C4-2B (cell line): ENCODE measurements at regions not wholly inside any gene's neighbourhood (a gene's known extent, or its start where the extent isn't known, plus 50 kb on each side); places are given as distances from the start of the nearest gene placed in this dataset.

Experiments used
- ZFX ChIP-seq: fragments of 450-650 bp; IDR thresholded peaks from 2 replicates; pipeline ENCODE4 v1.6.1; 2017
- TF ChIP-seq, protein P1 (sequence below): fragments of 450-650 bp; conservative IDR thresholded peaks from 2 replicates; pipeline ENCODE4 v1.5.1; 2017; ENCODE audit warnings: mild to moderate bottlenecking

- TF ChIP-seq, protein P1, sequence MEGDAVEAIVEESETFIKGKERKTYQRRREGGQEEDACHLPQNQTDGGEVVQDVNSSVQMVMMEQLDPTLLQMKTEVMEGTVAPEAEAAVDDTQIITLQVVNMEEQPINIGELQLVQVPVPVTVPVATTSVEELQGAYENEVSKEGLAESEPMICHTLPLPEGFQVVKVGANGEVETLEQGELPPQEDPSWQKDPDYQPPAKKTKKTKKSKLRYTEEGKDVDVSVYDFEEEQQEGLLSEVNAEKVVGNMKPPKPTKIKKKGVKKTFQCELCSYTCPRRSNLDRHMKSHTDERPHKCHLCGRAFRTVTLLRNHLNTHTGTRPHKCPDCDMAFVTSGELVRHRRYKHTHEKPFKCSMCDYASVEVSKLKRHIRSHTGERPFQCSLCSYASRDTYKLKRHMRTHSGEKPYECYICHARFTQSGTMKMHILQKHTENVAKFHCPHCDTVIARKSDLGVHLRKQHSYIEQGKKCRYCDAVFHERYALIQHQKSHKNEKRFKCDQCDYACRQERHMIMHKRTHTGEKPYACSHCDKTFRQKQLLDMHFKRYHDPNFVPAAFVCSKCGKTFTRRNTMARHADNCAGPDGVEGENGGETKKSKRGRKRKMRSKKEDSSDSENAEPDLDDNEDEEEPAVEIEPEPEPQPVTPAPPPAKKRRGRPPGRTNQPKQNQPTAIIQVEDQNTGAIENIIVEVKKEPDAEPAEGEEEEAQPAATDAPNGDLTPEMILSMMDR = no peak
- no peak for TF ChIP-seq ZFX
Measured at GRCh38 chr13:73748404-73748803, 385.8 kb downstream of the KLF12 start.
